ENCODE measurements at regions not wholly inside any gene's neighbourhood (a gene's known extent, or its start where the extent isn't known, plus 50 kb on each side); places are given as distances from the start of the nearest gene placed in this dataset.

GRCh38 chr10:28738200-28738599 lies 60.9 kb downstream of the BAMBI start (continued):
- TF ChIP-seq PRDM1 (tag by site-specific recombination; IDR thresholded peaks at IDR 0.05) (no peak), ZNF626 (tag by site-specific recombination; IDR thresholded peaks at IDR 0.05) (no peak), MEIS1 (CRISPR knock-in tag; IDR thresholded peaks at IDR 0.05; ENCODE audit: borderline replicate concordance) (no peak), ZNF114 (tag by site-specific recombination; IDR thresholded peaks at IDR 0.05) (no peak), ZNF837 (tag by site-specific recombination; IDR thresholded peaks at IDR 0.05) (no peak), ZFP3 (tag by site-specific recombination; IDR thresholded peaks at IDR 0.05; ENCODE audit: low read depth) (no peak)

DNA sequence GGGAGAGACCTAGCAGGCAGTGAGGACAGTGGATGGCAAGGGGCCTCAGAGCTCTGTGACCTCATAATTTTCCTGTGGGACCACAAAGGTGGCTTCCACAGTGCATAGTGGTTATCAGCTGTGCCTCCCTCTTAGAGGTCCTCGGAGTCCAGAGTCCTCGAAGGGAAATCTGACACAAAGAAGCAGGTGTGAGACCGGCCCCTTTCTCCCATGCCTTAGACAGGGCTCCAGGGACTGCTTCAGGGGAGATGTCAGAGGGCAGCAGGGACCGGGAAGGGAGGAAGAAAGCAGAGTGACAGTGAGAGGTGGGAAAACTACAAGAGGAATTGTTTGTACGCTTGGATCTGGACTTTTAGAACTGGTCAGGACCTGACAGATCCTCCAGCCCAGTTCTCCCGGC lies 66.3 kb downstream of the BAMBI start:
- H3K36me3 ChIP-seq (ENCODE audit: control insufficient read depth in 2 of 2, insufficient read depth in 1 of 2, low read length in 2 of 2) = no peaks in the 10 kb centered on the region
- no peak overlapping the region for H3K4me3 ChIP-seq (ENCODE audit: low read depth, low read length)
- POLR2A ChIA-PET = no interaction called here
- TF ChIP-seq ZNF621 (tag by site-specific recombination; IDR thresholded peaks at IDR 0.05) (no peak), ZNF335 (tag by site-specific recombination; conservative IDR thresholded peaks at IDR 0.05) (peak; percentile 55; the same call in 1 of the 2 replicates), ZNF544 (tag by site-specific recombination; IDR thresholded peaks at IDR 0.05) (no peak), ZNF596 (tag by site-specific recombination; IDR thresholded peaks at IDR 0.05) (no peak), KLF17 (tag by site-specific recombination; IDR thresholded peaks at IDR 0.05) (no peak), ZNF184 (tag by site-specific recombination; IDR thresholded peaks at IDR 0.05) (no peak)
- H3K4me1 ChIP-seq (ENCODE audit: control insufficient read depth, insufficient read depth, low read length) = no peaks in the 10 kb centered on the region
- no peaks in the 10 kb centered on the region for H3K9me3 ChIP-seq (ENCODE audit: control insufficient read depth, insufficient read depth, low read depth, low read length)
- CTCF ChIA-PET = interaction anchor here (0.7 to 1.0 kb wide), 2 partner anchors 11 to 115 kb away, joined by 3 read pairs; no protein-coding TSS in a partner anchor
- H3K27ac ChIP-seq (ENCODE audit: extremely low read depth, low read depth, low read length) = no peak overlapping the region

GRCh38 chr10:28744069-28744768 lies 66.9 kb downstream of the BAMBI start:
- H3K4me1 ChIP-seq (ENCODE audit: control insufficient read depth, insufficient read depth, low read length) = no peaks in the 10 kb centered on the region
- TF ChIP-seq ZNF560 (tag by site-specific recombination; IDR thresholded peaks at IDR 0.05; ENCODE audit: borderline replicate concordance) (no peak), ZSCAN4 (tag by site-specific recombination; IDR thresholded peaks at IDR 0.05) (no peak), ZNF16 (tag by site-specific recombination; IDR thresholded peaks at IDR 0.05; ENCODE audit: low read depth) (no peak), YY1 (tag by site-specific recombination; IDR thresholded peaks at IDR 0.05) (no peak), ZNF174 (tag by site-specific recombination; IDR thresholded peaks at IDR 0.05) (no peak), ZXDB (tag by site-specific recombination; IDR thresholded peaks at IDR 0.05) (no peak), SETDB1 (IDR thresholded peaks at IDR 0.05; ENCODE audit: insufficient read length, low read length) (no peak), ZNF585B (tag by site-specific recombination; IDR thresholded peaks at IDR 0.05) (no peak), ZSCAN23 (tag by site-specific recombination; IDR thresholded peaks at IDR 0.05) (no peak), GLI4 (tag by site-specific recombination; IDR thresholded peaks at IDR 0.05) (no peak), ZNF777 (tag by site-specific recombination; IDR thresholded peaks at IDR 0.05; ENCODE audit: borderline replicate concordance) (no peak), ZBTB1 (tag by site-specific recombination; IDR thresholded peaks at IDR 0.05) (no peak)
- no peak overlapping the region for H3K27ac ChIP-seq (ENCODE audit: extremely low read depth, low read depth, low read length)
- no peaks in the 10 kb centered on the region for H3K9me3 ChIP-seq (ENCODE audit: control insufficient read depth, insufficient read depth, low read depth, low read length)
- no peak overlapping the region for H3K4me3 ChIP-seq (ENCODE audit: low read depth, low read length)
- POLR2A ChIA-PET = no interaction called here
- no peaks in the 10 kb centered on the region for H3K36me3 ChIP-seq (ENCODE audit: control insufficient read depth in 2 of 2, insufficient read depth in 1 of 2, low read length in 2 of 2)
- CTCF ChIA-PET = interaction anchor here (1.0 kb wide), 2 partner anchors 8 to 11 kb away, joined by 3 read pairs; no protein-coding TSS in a partner anchor
